ENCODE measurements at regions not wholly inside any gene's neighbourhood (a gene's known extent, or its start where the extent isn't known, plus 50 kb on each side); places are given as distances from the start of the nearest gene placed in this dataset.
"Not testable (repeated sequence)": the region's sequence is repeated elsewhere in the genome, so short reads cannot be mapped to it uniquely, and the experiment has no call there.

- Histone ChIP-seq H3K36me3 (no peaks in the 10 kb centered on the region), H3K27ac (no peak overlapping the region), H3K9me3 (peaks cover 0 to 6% (median 0%) of the 10 kb centered on the region in 12 donors), H3K4me1 (no peaks in the 10 kb centered on the region), H3K27me3 (no peaks in the 10 kb centered on the region), H3K4me3 (no peak overlapping the region)
- no peak for TF ChIP-seq POLR2A (IDR thresholded peaks at IDR 0.05)
- TF ChIP-seq CTCF (IDR thresholded peaks at IDR 0.05), result no peak
- ATAC-seq, result no peak
- 90 to 95% (median 93%) methylated on average over 4 of the region's 4 CpGs for WGBS, 4 donors
- intact Hi-C loops (cut with DNase I), result no loop called here
- DNase-seq, result no peak
These were observed 256.3 kb downstream of the ADGRL2 start for GRCh38 chr1:82057011-82057410.

- intact Hi-C loops (cut with DNase I), result not testable (repeated sequence)
These were observed 254.6 kb downstream of the ADGRL2 start for GRCh38 chr1:82055375-82055774.

GRCh38 chr1:82052563-82052962 is 251.8 kb downstream of the ADGRL2 start:
- 68 to 82% (median 77%) methylated on average over 1 of the region's 1 CpG for WGBS, 4 donors
- Histone ChIP-seq H3K27me3 (no peaks in the 10 kb centered on the region), H3K27ac (no peak overlapping the region), H3K4me3 (no peak overlapping the region), H3K4me1 (no peaks in the 10 kb centered on the region), H3K9me3 (peaks cover 0 to 6% (median 0%) of the 10 kb centered on the region in 12 donors), H3K36me3 (no peaks in the 10 kb centered on the region)
- intact Hi-C loops (cut with DNase I), result no loop called here
- TF ChIP-seq CTCF (IDR thresholded peaks at IDR 0.05) (no peak), POLR2A (IDR thresholded peaks at IDR 0.05) (no peak)
- peak in 1 of 5 donors; percentile 23 for DNase-seq
- peak in 3 of 4 donors; percentile 44 to 70 (median 65) for ATAC-seq

More at GRCh38 chr1:82055375-82055774, 254.6 kb downstream of the ADGRL2 start:
- not testable (repeated sequence) for H3K27me3 ChIP-seq, H3K36me3 ChIP-seq, ATAC-seq, H3K27ac ChIP-seq, DNase-seq, H3K4me1 ChIP-seq, H3K4me3 ChIP-seq, H3K9me3 ChIP-seq
- WGBS, 4 donors, result 89 to 96% (median 90%) methylated on average over 4 of the region's 4 CpGs

- Histone ChIP-seq H3K27ac (no peak overlapping the region), H3K27me3 (no peaks in the 10 kb centered on the region), H3K9me3 (no peaks in the 10 kb centered on the region), H3K36me3 (no peaks in the 10 kb centered on the region), H3K4me1 (no peaks in the 10 kb centered on the region), H3K4me3 (no peak overlapping the region)
- 93 to 96% (median 94%) methylated on average over 8 of the region's 8 CpGs for WGBS, 4 donors
- intact Hi-C loops (cut with DNase I), result no loop called here
- TF ChIP-seq CTCF (IDR thresholded peaks at IDR 0.05) (no peak), POLR2A (IDR thresholded peaks at IDR 0.05) (no peak)
- DNase-seq (no peak), ATAC-seq (no peak)
These were observed 247.9 kb downstream of the ADGRL2 start for GRCh38 chr1:82048596-82048995.

GRCh38 chr1:82045221-82045620 is 244.5 kb downstream of the ADGRL2 start:
- Histone ChIP-seq H3K4me3 (no peak overlapping the region), H3K27me3 (peaks cover 0 to 8% (median 0%) of the 10 kb centered on the region in 9 donors), H3K36me3 (no peaks in the 10 kb centered on the region), H3K4me1 (no peaks in the 10 kb centered on the region), H3K9me3 (no peaks in the 10 kb centered on the region), H3K27ac (no peak overlapping the region)
- TF ChIP-seq POLR2A (IDR thresholded peaks at IDR 0.05) (no peak), CTCF (IDR thresholded peaks at IDR 0.05) (no peak)
- intact Hi-C loops (cut with DNase I), result no loop called here
- DNase-seq (no peak), ATAC-seq (no peak)
